ENCODE measurements at regions not wholly inside any gene's neighbourhood (a gene's known extent, or its start where the extent isn't known, plus 50 kb on each side); places are given as distances from the start of the nearest gene placed in this dataset.

GRCh38 chr7:98679741-98680140, 62.7 kb downstream of the NPTX2 start:
- DNase-seq = no peak

DNA sequence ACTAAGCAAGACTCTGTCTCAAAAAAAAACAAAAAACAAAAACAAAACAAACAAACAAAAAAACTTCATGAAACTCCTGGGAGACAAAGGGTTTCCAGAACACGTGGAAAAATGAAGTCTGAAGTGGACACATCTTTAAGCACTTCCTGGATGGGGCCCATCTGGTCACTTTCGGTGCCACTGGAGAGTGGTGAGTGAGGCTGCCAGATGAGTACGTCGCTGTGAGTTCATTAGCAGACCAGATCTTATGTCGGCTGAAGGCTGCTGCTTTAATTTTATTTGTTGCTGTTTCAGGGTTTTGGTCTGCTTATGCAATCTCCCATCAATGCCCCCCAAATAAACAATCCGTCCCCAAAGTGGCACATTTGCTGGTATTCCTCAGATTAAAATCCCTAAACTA, 64.4 kb downstream of the NPTX2 start:
- no peak for DNase-seq

DNA sequence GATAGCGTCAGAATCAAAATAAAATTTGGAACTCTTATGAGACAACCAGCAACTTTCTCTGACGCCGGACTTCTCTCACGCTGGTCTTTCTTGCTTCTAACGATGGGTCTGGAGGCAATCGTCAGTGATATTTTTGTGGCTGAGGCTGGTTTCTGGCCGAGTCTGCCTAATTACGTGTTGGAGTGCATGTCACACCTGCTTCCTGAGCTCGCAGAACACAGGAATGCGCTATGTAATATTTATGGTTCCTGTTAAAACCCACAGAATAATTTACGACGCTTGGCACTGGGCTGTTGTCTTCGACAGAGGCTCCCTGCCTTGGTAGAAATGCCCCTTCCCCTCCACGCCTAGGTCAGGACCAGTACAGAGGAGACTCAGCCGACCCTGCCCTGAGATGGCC, 64.9 kb downstream of the NPTX2 start:
- no peak for DNase-seq

- no peak for DNase-seq
These were observed 66.4 kb downstream of the NPTX2 start for GRCh38 chr7:98683514-98683913.

GRCh38 chr7:98685541-98685940, 68.5 kb downstream of the NPTX2 start:
- DNase-seq = no peak

- DNase-seq = no peak
These were observed 69.5 kb downstream of the NPTX2 start for GRCh38 chr7:98686466-98687080.

GRCh38 chr7:98687111-98687751, 70.1 kb downstream of the NPTX2 start:
- DNase-seq = no peak

GRCh38 chr7:98691619-98692018, 74.5 kb downstream of the NPTX2 start:
- no peak for DNase-seq

- DNase-seq = no peak
These were observed 80.0 kb downstream of the NPTX2 start for GRCh38 chr7:98697083-98697482.

- no peak for DNase-seq
These were observed 80.6 kb downstream of the NPTX2 start for GRCh38 chr7:98697485-98698240.

- DNase-seq = no peak
These were observed 81.9 kb downstream of the NPTX2 start for GRCh38 chr7:98698976-98699375.

GRCh38 chr7:98700533-98700932, 83.4 kb downstream of the NPTX2 start:
- DNase-seq = no peak

GRCh38 chr7:98701372-98701771, 84.3 kb downstream of the NPTX2 start:
- DNase-seq = no peak

GRCh38 chr7:98702021-98702420, 84.9 kb downstream of the NPTX2 start:
- DNase-seq = no peak

GRCh38 chr7:98703916-98704315, 86.8 kb downstream of the NPTX2 start:
- no peak for DNase-seq

- no peak for DNase-seq
These were observed 88.5 kb downstream of the NPTX2 start for GRCh38 chr7:98705626-98706025.

DNA sequence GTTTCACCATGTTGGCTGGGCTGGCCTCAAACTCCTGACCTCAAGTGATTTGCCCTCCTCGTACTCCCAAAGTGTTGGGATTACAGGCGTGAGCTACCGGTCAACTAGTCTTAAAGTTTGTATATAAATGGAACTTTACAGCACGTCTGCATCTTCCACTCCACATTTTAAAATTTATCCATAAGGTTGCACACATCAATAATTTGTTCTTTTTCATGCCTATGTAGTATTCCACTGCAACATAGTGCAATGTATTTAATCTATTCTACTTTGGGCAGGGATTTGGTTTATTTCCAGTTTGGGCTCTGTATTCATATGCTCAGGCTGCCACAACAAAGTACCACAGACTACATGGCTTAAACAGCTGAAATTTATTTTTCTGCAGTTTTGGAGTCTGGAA, 90.0 kb downstream of the NPTX2 start:
- no peak for DNase-seq

DNA sequence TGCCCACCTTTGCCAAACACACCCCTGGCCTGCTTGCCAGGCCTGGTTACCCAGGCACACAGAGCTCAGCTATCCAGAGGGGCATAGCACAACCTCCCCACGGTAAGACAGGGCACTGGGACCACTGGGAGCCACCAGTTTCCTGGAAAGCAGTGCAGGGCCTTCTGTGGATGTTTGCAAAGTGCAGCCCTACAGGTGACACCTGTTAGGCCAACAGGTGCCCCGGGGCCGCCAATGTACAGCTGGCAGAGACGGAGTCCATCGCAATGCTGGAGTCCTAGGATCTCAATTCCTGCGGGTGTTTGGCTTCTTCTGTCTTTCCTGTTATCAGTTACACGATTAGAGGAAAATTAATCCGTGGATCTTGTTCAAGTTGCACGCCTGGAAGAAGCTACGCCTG, 94.9 kb downstream of the NPTX2 start:
- no peak for DNase-seq

DNA sequence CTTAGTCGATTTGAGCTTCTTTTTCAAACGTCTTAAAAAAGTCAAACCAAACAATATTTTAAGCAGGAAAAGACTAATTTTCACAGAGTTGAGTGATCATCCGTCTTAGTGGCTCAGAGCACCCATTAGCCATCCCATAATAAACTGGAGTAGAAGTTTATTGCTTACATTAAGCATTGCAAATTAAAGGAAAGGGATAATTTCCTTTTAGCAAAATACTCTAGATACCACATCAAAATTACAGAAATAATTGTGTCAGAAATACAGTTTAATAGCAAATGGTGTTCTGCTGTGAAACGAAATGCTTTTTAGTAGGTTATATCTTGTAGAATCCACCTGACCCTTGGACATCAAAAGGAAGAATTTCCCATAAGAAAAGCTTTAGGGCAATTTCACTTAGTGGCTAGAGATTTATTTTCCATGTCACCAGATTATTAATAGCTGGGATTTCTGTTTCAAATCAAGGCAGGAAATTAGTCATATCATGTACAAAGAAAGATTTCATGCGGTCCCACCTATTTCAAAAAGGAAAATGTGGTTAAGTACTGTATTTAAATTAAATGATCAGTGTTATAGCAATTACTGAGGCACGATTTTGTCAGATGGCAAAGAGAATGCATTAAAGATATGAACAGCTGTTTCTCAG, 96.2 kb downstream of the NPTX2 start:
- DNase-seq = no peak

DNA sequence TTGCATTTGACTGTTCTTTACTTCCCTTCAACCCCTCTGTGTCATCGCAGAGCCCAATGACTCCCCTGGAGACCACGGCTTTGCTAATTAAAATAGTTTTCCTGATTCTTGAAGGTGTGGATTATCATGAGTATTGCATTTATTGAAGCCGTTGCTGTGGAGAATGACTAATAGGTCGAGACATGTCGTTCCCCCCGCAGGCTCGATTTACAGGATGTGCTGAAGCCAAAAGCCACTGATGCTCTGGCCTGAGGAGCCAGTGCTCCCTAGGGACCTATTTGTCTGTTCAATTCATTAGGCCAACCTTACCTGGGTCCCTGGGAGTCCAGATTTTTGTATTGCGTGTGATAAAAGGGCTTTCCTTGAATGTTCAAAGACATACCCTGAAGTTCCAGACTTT, 102.3 kb downstream of the NPTX2 start:
- no peak for DNase-seq

DNA sequence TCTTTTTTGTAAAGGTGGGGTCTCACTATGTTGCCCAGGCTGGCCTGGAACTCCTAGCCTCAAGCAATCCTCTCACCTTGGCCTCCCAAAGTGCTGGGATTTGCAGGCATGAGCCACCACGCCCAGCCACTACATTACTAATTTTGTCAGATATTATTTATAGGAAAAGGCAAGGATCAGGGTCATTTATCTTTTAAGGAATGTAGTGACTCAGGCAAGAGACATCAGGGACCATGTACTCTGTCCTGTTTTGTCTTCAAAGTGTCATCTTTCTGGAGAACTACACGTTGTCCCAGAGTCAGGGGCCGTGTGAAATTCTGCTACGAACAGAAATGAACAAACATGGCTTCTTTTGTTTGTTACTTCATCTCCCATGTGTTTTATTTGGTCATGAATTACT, 105.3 kb downstream of the NPTX2 start:
- no peak for DNase-seq

GRCh38 chr7:98724591-98724990, 107.5 kb downstream of the NPTX2 start:
- no peak for DNase-seq

- no peak for DNase-seq
These were observed 110.1 kb downstream of the NPTX2 start for GRCh38 chr7:98727146-98727709.

- DNase-seq = no peak
These were observed 111.5 kb downstream of the NPTX2 start for GRCh38 chr7:98728555-98728954.
